Neuronal stem cell (in vitro differentiated cells): ENCODE measurements at regions not wholly inside any gene's neighbourhood (a gene's known extent, or its start where the extent isn't known, plus 50 kb on each side); places are given as distances from the start of the nearest gene placed in this dataset.

Source experiments
- DNase-seq: peaks from one replicate; pipeline ENCODE4 v3.0.0-alpha.2; 2013; ENCODE audit warnings: low spot score
- H2AFZ ChIP-seq: one replicate; pipeline ENCODE4 v1.6.1; 2013; ENCODE audit warnings: mild to moderate bottlenecking, low read length, inconsistent platforms
- H2AK5ac ChIP-seq: 2 replicates; pipeline ENCODE4 v1.6.1; 2013; ENCODE audit warnings: low read depth, mild to moderate bottlenecking, inconsistent platforms, low read length, moderate library complexity, mixed read lengths
- H2BK120ac ChIP-seq: 2 replicates; pipeline ENCODE4 v1.6.1; 2013; ENCODE audit warnings: low read depth, mild to moderate bottlenecking, inconsistent platforms, low read length, moderate library complexity, mixed read lengths
- H2BK12ac ChIP-seq: one replicate; pipeline ENCODE4 v1.6.1; 2013; ENCODE audit warnings: low read length, inconsistent platforms
- H2BK15ac ChIP-seq: 2 replicates; pipeline ENCODE4 v1.6.1; 2013; ENCODE audit warnings: mild to moderate bottlenecking, low read length, inconsistent platforms, mixed read lengths
- H2BK5ac ChIP-seq: one replicate; pipeline ENCODE4 v1.6.1; 2013; ENCODE audit warnings: inconsistent platforms, mild to moderate bottlenecking, low read length, moderate library complexity
- H3K14ac ChIP-seq: one replicate; pipeline ENCODE4 v1.6.1; 2013; ENCODE audit warnings: low read length, inconsistent platforms
- H3K18ac ChIP-seq: 2 replicates; pipeline ENCODE4 v1.6.1; 2013; ENCODE audit warnings: low read length, inconsistent platforms
- H3K23ac ChIP-seq: 2 replicates; pipeline ENCODE4 v1.6.1; 2013; ENCODE audit warnings: low read depth, mild to moderate bottlenecking, mixed read lengths, low read length, inconsistent platforms; ENCODE audit not compliant: poor library complexity
- H3K27ac ChIP-seq: replicated peaks from 3 replicates; pipeline ENCODE4 v1.5.1; 2013; ENCODE audit warnings: low read length, inconsistent platforms
- H3K27me3 ChIP-seq, 3 experiments: 2 replicates each; pipeline ENCODE4 v1.6.1; 2013; ENCODE audit warnings: low read length in 3 of 3, mild to moderate bottlenecking in 2 of 3, inconsistent platforms in 1 of 3, low read depth in 1 of 3, mixed read lengths in 1 of 3, moderate library complexity in 1 of 3; ENCODE audit not compliant: control insufficient read depth in 3 of 3, insufficient read depth in 3 of 3
- H3K36me3 ChIP-seq, 2 donors: replicated peaks in 1 of 2; 2 replicates each; pipeline ENCODE4 v1.6.1; 2013; ENCODE audit warnings: low read length in 2 of 2; ENCODE audit not compliant: control insufficient read depth in 2 of 2, insufficient read depth in 2 of 2
- H3K4ac ChIP-seq: 2 replicates; pipeline ENCODE4 v1.6.1; 2013; ENCODE audit warnings: inconsistent platforms, mild to moderate bottlenecking, low read length, moderate library complexity
- H3K4me1 ChIP-seq, 2 donors: 1 replicate in 1 of 2; 2 replicates in 1 of 2; pipeline ENCODE4 v1.6.1; 2013; ENCODE audit warnings: low read length in 2 of 2, low read depth in 1 of 2; ENCODE audit not compliant: control insufficient read depth in 2 of 2, insufficient read depth in 1 of 2
- H3K4me2 ChIP-seq: one replicate; pipeline ENCODE4 v1.6.1; 2013; ENCODE audit warnings: mild to moderate bottlenecking, low read length, inconsistent platforms; ENCODE audit not compliant: insufficient read depth, poor library complexity, severe bottlenecking
- H3K4me3 ChIP-seq, 2 donors: 2 replicates each; pipeline ENCODE4 v1.5.1; 2013; ENCODE audit warnings: low read length in 2 of 2, mild to moderate bottlenecking in 2 of 2, inconsistent platforms in 1 of 2, moderate library complexity in 1 of 2
- H3K79me1 ChIP-seq: one replicate; pipeline ENCODE4 v1.6.1; 2013; ENCODE audit warnings: low read depth, mild to moderate bottlenecking, inconsistent platforms, low read length, moderate library complexity
- H3K9ac ChIP-seq: one replicate; pipeline ENCODE4 v1.6.1; 2013; ENCODE audit warnings: mild to moderate bottlenecking, low read depth, low read length, inconsistent platforms; ENCODE audit not compliant: poor library complexity
- H3K9me3 ChIP-seq, 2 donors: replicated peaks in 1 of 2; 2 replicates each; pipeline versions ENCODE3 to v1.6.1; 2013; ENCODE audit warnings: low read length in 2 of 2, mild to moderate bottlenecking in 2 of 2, inconsistent platforms in 1 of 2, low read depth in 1 of 2, mixed read lengths in 1 of 2, moderate library complexity in 1 of 2; ENCODE audit not compliant: control insufficient read depth in 2 of 2, insufficient read depth in 1 of 2
- H4K8ac ChIP-seq: one replicate; pipeline ENCODE4 v1.6.1; 2013; ENCODE audit warnings: low read depth, mild to moderate bottlenecking, inconsistent platforms, low read length, moderate library complexity
- H4K91ac ChIP-seq: one replicate; pipeline ENCODE4 v1.6.1; 2013; ENCODE audit warnings: low read length, low read depth, mild to moderate bottlenecking, inconsistent platforms; ENCODE audit not compliant: poor library complexity
- WGBS, 2 donors: extraction: QIAGEN DNeasy Blood & Tissue Kit; methylation state at CpG; one replicate each; pipeline ENCODE4 v1.1.7; 2013; ENCODE audit warnings: missing lambda C conversion rate in 2 of 2, mixed read lengths in 1 of 2; ENCODE audit not compliant: insufficient read length in 2 of 2, insufficient replicate concordance in 1 of 2; ENCODE audit errors: extremely low coverage in 2 of 2; 5-methylcytosine and 5-hydroxymethylcytosine counted together

- no peaks in the 10 kb centered on the region for H3K79me1 ChIP-seq
- H3K9me3 ChIP-seq, result peaks cover 0 to 15% of the 10 kb centered on the region in 2 donors
- no peak overlapping the region for H2BK12ac ChIP-seq
- H4K91ac ChIP-seq, result no peak overlapping the region
- no peak overlapping the region for H2BK5ac ChIP-seq
- peaks cover 0 to 22% (median 0%) of the 10 kb centered on the region in 3 experiments for H3K27me3 ChIP-seq
- no peak overlapping the region for H3K9ac ChIP-seq
- H3K23ac ChIP-seq, result no peak overlapping the region
- H3K36me3 ChIP-seq, result no peaks in the 10 kb centered on the region
- H3K27ac ChIP-seq, result no peak overlapping the region
- DNase-seq, result no peak
- H3K4me3 ChIP-seq, result no peak overlapping the region
- no peak overlapping the region for H4K8ac ChIP-seq
- H3K4me1 ChIP-seq, result no peaks in the 10 kb centered on the region
- H2BK15ac ChIP-seq, result no peak overlapping the region
- no peak overlapping the region for H2AK5ac ChIP-seq
- no peak overlapping the region for H3K14ac ChIP-seq
- H2BK120ac ChIP-seq, result no peak overlapping the region
- H3K18ac ChIP-seq, result no peak overlapping the region
- no peak overlapping the region for H2AFZ ChIP-seq
- H3K4ac ChIP-seq, result no peak overlapping the region
- H3K4me2 ChIP-seq, result no peak overlapping the region
- no CpG with 5 or more reads among the region's 6 CpGs for WGBS, 2 donors
Observed at GRCh38 chr14:105830171-105830570, 303.8 kb downstream of the TMEM121 start.

GRCh38 chr14:105836160-105836559 lies 309.8 kb downstream of the TMEM121 start:
- DNase-seq, result no peak
- H4K8ac ChIP-seq, result no peak overlapping the region
- peaks cover 0 to 53% of the 10 kb centered on the region in 2 donors for H3K9me3 ChIP-seq
- H2BK120ac ChIP-seq, result no peak overlapping the region
- H3K4me3 ChIP-seq, result peak overlapping the region in 1 of 2 donors; percentile 68
- H3K4me2 ChIP-seq, result no peak overlapping the region
- no peak overlapping the region for H3K14ac ChIP-seq
- H3K36me3 ChIP-seq, result no peaks in the 10 kb centered on the region
- no peak overlapping the region for H2AFZ ChIP-seq
- H2BK12ac ChIP-seq, result no peak overlapping the region
- WGBS, 2 donors, result no CpG with 5 or more reads among the region's 11 CpGs
- H3K27ac ChIP-seq, result no peak overlapping the region
- H4K91ac ChIP-seq, result peak overlapping the region; percentile 13
- no peak overlapping the region for H3K18ac ChIP-seq
- H2BK15ac ChIP-seq, result no peak overlapping the region
- no peak overlapping the region for H2AK5ac ChIP-seq
- peak overlapping the region; percentile 82 for H3K9ac ChIP-seq
- H3K4me1 ChIP-seq, result no peaks in the 10 kb centered on the region
- no peaks in the 10 kb centered on the region for H3K79me1 ChIP-seq
- no peak overlapping the region for H3K4ac ChIP-seq
- no peak overlapping the region for H2BK5ac ChIP-seq
- H3K27me3 ChIP-seq, result peaks cover 0 to 63% (median 0%) of the 10 kb centered on the region in 3 experiments
- no peak overlapping the region for H3K23ac ChIP-seq

- no peaks in the 10 kb centered on the region for H3K4me1 ChIP-seq
- no peak overlapping the region for H3K9ac ChIP-seq
- no peak overlapping the region for H3K14ac ChIP-seq
- H2BK15ac ChIP-seq, result no peak overlapping the region
- no CpG with 5 or more reads among the region's 10 CpGs for WGBS, 2 donors
- no peak overlapping the region for H2BK120ac ChIP-seq
- H3K36me3 ChIP-seq, result no peaks in the 10 kb centered on the region
- H3K27me3 ChIP-seq, result peaks cover 0 to 66% (median 0%) of the 10 kb centered on the region in 3 experiments
- H2AFZ ChIP-seq, result no peak overlapping the region
- no peak overlapping the region for H3K4ac ChIP-seq
- peaks cover 0 to 56% of the 10 kb centered on the region in 2 donors for H3K9me3 ChIP-seq
- H3K23ac ChIP-seq, result no peak overlapping the region
- no peak overlapping the region for H4K8ac ChIP-seq
- H2AK5ac ChIP-seq, result no peak overlapping the region
- no peak overlapping the region for H3K18ac ChIP-seq
- H2BK5ac ChIP-seq, result no peak overlapping the region
- no peak for DNase-seq
- H3K79me1 ChIP-seq, result no peaks in the 10 kb centered on the region
- H3K27ac ChIP-seq, result no peak overlapping the region
- no peak overlapping the region for H3K4me3 ChIP-seq
- no peak overlapping the region for H2BK12ac ChIP-seq
- no peak overlapping the region for H3K4me2 ChIP-seq
- no peak overlapping the region for H4K91ac ChIP-seq
Observed at GRCh38 chr14:105836730-105837129, 310.3 kb downstream of the TMEM121 start.

- H2BK15ac ChIP-seq, result no peak overlapping the region
- no peak overlapping the region for H2BK120ac ChIP-seq
- H3K4me3 ChIP-seq, result peak overlapping the region in 1 of 2 donors; percentile 56
- no peak overlapping the region for H2AK5ac ChIP-seq
- no peak overlapping the region for H3K4ac ChIP-seq
- H4K91ac ChIP-seq, result no peak overlapping the region
- H3K18ac ChIP-seq, result no peak overlapping the region
- no peaks in the 10 kb centered on the region for H3K79me1 ChIP-seq
- no peak for DNase-seq
- no peak overlapping the region for H3K27ac ChIP-seq
- H2AFZ ChIP-seq, result no peak overlapping the region
- peak overlapping the region; percentile 27 for H3K9ac ChIP-seq
- H3K27me3 ChIP-seq, result peaks cover 0 to 71% (median 0%) of the 10 kb centered on the region in 3 experiments
- no peak overlapping the region for H3K4me2 ChIP-seq
- no CpG with 5 or more reads among the region's 20 CpGs for WGBS, 2 donors
- H4K8ac ChIP-seq, result no peak overlapping the region
- H3K4me1 ChIP-seq, result no peaks in the 10 kb centered on the region
- H2BK12ac ChIP-seq, result no peak overlapping the region
- no peak overlapping the region for H2BK5ac ChIP-seq
- no peaks in the 10 kb centered on the region for H3K36me3 ChIP-seq
- peaks cover 0 to 60% of the 10 kb centered on the region in 2 donors for H3K9me3 ChIP-seq
- no peak overlapping the region for H3K14ac ChIP-seq
- peak overlapping the region; percentile 29 for H3K23ac ChIP-seq
Observed at GRCh38 chr14:105837349-105838063, 311.1 kb downstream of the TMEM121 start.
